VCaP (cell line): ENCODE measurements at regions not wholly inside any gene's neighbourhood (a gene's known extent, or its start where the extent isn't known, plus 50 kb on each side); places are given as distances from the start of the nearest gene placed in this dataset.

Experiments
- H3K27ac ChIP-seq: fragments of 450-650 bp; 2 replicates; pipeline ENCODE4 v1.5.1; 2017
- TF ChIP-seq, protein P1 (sequence below): fragments of 450-650 bp; conservative IDR thresholded peaks from 2 replicates; pipeline ENCODE4 v1.5.1; 2017; ENCODE audit warnings: mild to moderate bottlenecking, moderate library complexity

DNA sequence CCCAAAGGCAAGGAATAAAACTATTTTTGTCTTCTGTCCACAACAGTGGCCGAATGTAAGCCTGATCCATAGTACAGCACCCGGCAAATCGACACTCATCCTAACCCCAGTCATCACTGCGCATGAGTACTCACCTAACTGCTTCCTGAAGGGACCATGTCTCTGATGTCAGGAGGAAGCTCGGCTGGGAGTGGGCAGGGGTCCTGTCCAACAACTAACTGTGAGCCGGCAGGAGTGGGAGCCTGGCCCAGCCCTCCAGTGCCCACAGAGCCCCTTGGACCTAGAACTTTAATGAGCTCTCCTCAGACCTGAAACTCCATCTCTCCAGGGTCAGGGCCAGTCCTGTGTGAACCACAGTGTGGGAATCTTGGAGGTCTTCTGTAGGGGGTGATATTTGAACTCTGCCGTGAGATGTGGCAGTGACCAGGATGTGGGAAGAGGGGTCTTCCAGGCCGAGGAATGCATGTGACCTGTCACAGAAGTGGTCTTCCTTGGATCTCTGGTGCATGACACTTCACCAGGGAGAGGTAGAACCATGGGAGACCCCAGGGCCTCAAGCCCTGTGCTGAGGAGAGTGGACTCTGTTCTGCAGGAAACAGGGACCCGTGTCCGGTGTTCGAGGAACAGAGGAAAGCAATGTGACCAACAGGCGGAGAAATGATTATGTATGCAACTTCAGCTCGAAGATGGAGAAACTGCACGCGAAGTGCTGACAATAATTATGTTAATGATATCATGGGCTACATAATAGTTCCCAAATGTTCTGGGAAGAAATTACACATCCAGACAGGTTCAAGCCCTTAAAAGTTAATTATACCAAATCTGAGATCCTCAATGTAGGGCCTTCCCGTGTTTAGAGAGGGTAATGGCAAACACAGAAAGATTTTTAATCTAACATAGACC lies 240.1 kb upstream of the HDAC4 start:
- H3K27ac ChIP-seq: no peak overlapping the region
- TF ChIP-seq, protein P1, sequence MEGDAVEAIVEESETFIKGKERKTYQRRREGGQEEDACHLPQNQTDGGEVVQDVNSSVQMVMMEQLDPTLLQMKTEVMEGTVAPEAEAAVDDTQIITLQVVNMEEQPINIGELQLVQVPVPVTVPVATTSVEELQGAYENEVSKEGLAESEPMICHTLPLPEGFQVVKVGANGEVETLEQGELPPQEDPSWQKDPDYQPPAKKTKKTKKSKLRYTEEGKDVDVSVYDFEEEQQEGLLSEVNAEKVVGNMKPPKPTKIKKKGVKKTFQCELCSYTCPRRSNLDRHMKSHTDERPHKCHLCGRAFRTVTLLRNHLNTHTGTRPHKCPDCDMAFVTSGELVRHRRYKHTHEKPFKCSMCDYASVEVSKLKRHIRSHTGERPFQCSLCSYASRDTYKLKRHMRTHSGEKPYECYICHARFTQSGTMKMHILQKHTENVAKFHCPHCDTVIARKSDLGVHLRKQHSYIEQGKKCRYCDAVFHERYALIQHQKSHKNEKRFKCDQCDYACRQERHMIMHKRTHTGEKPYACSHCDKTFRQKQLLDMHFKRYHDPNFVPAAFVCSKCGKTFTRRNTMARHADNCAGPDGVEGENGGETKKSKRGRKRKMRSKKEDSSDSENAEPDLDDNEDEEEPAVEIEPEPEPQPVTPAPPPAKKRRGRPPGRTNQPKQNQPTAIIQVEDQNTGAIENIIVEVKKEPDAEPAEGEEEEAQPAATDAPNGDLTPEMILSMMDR: no peak

DNA sequence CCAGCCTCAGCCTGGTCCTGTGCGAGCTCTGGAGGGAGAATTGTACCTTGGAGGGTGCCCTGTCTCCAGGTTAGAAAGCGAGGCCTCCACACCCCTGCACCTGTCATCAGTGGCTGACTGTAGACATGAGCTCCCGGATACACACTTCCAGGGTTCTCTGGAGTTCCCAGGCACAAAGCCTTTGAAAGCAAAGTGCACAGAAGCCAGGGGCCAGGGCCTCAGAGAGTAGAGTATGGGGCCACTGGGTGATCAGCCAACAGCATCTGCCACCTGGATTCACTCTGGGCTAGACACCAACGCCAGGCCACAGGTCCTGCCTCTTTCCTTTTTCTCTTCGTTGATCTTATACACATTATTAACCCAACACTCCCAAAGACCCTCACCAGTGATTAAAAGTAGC lies 239.4 kb upstream of the HDAC4 start:
- TF ChIP-seq, protein P1: no peak
- H3K27ac ChIP-seq: no peak overlapping the region

DNA sequence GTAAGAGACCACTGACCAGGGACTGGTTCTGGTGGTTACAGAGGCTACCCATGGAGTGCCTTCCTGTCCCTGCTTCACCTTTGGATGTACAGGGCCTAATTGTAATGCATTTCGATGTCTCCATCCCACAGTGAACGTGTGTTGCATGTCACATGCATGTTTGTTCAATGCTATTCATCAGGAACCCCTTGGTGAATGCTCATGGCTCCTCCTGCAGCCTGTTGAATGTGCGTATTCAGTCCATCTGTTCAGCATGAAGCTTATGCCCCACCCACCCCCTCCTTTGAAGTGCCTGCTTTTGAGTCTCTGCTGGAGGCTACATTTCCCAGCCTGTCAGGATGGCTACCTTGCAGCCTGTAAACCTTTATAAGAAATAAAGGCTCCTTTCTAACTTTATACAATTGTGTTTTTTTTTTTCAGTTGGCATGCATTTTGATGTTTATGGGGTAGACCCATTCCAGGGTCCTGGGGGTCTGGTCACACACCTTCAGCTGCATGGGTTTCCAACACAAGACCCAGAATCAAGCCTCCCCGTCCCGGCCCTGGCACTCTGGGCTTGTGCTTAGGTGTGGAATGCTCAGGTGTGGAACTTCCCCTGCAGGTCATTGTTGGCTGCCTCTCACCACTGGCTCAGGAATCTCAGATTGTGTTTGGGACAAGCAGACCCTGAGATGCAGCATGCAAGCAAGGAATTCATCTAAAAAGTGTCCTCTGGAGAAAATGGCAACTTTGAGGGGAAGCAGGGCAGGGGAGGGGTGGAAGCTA lies 238.8 kb upstream of the HDAC4 start:
- TF ChIP-seq, protein P1: no peak
- no peak overlapping the region for H3K27ac ChIP-seq

DNA sequence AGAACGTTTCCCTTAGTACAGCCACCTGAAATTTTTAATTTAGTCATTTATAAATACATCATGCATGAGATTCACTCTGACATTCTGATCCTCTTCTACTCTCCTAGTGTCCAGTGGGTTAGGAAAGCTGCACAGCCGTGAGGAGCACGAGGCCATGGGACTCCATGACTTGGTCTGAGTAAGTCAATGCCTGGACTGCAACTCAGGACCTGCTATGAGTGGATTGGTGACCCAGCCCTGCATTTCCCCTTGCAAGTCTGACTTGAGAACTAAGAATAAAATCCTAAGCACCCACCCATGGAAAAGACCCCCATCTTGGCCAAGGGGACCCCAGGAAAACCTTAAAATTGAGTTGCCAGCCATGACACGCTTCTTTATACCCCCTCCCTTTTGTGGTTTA lies 237.6 kb upstream of the HDAC4 start:
- TF ChIP-seq, protein P1: no peak
- H3K27ac ChIP-seq: no peak overlapping the region

DNA sequence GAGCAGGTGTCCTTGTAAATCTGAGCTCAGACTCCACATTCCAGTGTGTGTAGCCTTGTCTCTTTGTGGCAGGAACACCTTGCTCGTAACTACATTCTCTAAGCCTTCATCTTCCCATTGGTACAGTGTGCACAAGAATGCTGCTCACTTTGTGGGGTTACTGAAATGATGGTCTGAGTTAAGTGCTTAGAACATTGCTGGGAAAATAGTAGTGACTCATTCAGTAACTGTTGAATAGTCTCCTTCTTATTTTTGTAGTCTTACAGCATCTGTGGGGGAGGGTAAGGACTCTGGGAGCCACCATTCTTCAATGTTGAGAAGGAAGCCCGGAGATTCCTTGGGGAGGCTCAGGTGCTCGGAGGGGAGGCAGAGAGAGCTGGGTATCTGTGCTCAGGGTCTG lies 236.0 kb upstream of the HDAC4 start:
- no peak overlapping the region for H3K27ac ChIP-seq
- TF ChIP-seq, protein P1: no peak

DNA sequence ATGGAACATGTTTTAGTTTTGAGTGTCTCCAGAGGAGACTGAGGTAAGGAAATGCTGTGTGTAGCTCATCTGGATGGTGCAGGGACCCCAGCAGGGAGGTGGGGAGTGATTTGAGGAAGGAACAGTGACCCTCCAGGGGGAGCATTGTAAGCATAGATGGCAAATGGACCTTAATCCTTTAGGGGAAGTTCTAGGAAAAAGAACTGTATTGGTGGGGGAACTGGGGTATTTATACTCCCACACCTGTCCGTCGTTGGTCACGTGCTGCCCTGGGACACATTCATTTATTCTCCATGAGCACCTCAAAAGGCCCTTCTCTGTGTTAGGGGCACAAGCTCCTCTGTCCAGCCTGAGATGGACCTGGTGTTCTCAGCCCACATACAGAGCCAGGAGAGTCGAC lies 233.9 kb upstream of the HDAC4 start:
- no peak overlapping the region for H3K27ac ChIP-seq
- TF ChIP-seq, protein P1: no peak

DNA sequence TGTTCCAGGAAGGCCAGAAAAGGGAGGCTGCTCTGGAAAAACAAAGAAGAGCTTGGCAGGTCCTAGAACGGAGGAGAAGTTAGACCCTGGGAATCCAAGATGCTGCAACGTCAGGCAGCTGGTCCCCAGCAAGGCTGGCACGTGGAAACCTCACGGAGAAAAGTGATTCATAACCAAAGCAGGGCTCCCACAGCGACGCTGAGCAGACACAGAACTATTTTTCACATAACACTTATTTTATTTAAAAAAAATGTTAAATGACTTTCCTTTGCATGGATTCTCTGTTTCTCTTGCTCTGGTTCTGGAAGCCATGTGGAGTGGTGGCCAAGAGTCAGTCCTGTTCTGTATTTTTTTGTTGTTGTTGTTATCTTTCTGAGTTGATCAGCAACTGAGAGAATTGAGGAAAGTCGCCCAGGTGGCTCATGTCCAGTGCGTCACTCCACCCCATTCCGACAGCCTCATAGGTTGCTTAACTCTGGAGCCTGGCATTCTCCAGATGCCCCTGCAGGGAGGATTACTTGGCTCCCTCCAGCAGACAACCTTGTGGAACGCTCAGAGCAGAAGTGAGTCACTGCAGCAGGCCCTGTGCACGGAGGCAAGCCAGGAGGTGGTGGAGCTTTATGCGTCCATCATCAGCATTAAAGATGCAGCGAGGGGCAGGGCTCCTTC lies 229.9 kb upstream of the HDAC4 start:
- H3K27ac ChIP-seq: no peak overlapping the region
- TF ChIP-seq, protein P1: no peak
